Urothelium cell line (cell line): ENCODE measurements at regions not wholly inside any gene's neighbourhood (a gene's known extent, or its start where the extent isn't known, plus 50 kb on each side); places are given as distances from the start of the nearest gene placed in this dataset.

ENCODE experiments used
- DNase-seq: peaks from one replicate; pipeline ENCODE4 v3.0.0; 2011; ENCODE audit warnings: low spot score, mixed read lengths
- FAIRE-seq: peaks from 2 replicates; lab custom pipeline; 2011; peaks lifted over from hg19 to GRCh38; lab: Jason Lieb, UNC

GRCh38 chr3:73680391-73681095 lies 55.8 kb upstream of the PDZRN3 start:
- FAIRE-seq (no peak), DNase-seq (no peak)

- DNase-seq (no peak), FAIRE-seq (no peak)
Observed at GRCh38 chr3:73677336-73678024, 52.7 kb upstream of the PDZRN3 start.
